ENCODE measurements at regions not wholly inside any gene's neighbourhood (a gene's known extent, or its start where the extent isn't known, plus 50 kb on each side); places are given as distances from the start of the nearest gene placed in this dataset.
"Not testable (repeated sequence)": the region's sequence is repeated elsewhere in the genome, so short reads cannot be mapped to it uniquely, and the experiment has no call there.

DNA sequence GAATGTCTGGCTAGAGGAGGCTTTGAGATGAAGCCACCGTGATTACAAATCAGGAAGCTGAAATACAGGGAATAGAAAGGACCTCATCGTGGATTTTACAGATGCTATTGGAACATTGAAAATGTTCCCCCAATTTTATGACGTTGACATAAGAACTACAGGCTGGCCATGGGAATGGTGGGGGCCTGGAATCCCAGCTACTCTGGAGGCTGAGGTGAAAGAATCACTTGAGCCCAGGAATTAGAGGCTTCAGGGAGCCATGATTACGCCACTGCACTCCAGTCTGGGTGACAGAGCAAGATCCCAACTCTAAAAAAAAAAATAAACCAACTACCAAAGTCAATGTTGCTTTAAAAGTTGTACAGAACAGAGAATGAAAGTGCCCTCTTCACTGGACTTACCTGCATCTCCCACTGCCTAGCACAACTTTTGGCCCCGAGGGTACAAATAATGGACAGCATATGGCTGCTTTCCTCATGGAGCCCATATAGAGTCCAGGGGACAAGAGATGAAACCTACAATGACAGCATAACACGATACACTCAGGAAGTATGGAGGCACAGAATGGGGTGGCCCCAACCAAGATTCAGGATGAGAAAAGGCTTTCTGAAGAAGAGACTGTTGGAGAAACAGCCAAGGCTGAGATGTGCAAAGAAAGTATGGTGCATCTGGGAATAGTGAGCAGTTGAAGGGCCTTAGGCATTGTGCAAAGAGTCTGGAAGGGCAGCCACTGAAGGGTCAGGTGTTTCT lies 254.8 kb downstream of the MYCN start:
- no peak for DNase-seq

DNA sequence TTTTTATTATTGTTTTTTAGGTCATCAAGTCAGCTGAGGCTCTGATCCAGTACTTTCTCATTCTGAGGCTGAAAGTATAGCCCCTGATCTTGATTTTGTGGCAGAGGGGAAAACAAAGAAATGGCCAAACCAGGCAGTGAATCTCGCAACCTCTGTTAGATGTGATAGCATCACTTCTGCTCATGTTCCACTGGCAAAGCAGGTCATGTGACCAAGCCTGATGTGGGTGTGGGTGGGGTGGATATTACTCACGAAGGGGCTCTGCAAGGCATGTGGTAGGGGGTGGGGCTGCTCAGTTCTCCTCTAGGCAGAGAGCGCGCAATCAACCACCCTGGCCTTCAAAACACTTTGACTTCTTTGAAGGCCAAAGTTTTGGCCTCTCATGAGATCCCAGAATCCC lies 254.2 kb downstream of the MYCN start:
- no peak for DNase-seq

DNA sequence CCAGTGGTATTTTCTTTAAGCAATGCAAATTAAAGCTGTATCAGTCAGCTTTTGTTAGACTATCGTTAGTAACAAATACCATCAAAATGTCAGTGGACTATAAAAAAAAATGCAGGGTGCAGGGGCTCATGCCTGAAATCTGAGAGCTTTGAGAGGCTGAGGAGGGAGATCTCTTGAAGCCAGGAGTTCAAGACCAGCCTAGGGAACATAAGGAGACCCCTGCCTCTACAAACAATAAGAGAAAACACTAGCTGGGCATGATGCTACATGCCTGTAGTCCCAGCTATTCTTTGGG lies 253.7 kb downstream of the MYCN start:
- DNase-seq, result no peak

DNA sequence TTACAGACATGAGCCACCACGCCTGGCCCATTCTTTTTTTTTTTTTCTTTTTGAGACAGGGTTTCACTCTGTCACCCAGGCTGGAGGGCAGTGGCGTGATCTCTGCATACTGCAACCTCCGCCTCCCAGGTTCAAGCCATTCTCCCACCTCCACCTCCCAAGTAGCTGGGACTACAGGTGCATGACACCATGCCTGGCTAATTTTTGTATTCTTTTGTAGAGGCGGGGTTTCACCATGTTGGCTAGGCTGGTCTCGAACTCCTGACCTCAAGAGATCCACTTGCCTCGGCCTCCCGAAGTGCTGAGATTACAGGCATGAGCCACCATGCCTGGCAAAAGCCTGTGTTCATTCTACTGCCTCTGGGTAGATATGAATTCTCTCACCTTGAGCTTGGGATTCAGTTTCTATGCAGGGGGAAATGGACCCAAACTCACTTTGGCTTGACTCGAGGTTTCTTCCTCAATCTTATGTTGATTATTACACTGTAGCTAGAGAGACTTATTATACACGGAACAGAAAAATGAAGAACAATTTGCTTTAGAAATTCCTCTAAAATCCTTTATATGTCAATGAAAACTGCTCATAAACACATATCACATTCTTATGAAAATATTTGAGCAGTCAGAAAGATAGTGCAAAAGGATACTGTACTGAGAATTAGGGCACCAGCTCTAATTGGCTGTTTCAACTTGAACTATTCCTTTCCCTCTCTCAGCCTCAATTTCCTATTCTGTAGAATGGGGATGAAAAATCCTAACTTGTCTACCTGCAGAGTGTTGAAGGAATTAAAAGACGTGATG lies 252.3 kb downstream of the MYCN start:
- DNase-seq, result no peak

DNA sequence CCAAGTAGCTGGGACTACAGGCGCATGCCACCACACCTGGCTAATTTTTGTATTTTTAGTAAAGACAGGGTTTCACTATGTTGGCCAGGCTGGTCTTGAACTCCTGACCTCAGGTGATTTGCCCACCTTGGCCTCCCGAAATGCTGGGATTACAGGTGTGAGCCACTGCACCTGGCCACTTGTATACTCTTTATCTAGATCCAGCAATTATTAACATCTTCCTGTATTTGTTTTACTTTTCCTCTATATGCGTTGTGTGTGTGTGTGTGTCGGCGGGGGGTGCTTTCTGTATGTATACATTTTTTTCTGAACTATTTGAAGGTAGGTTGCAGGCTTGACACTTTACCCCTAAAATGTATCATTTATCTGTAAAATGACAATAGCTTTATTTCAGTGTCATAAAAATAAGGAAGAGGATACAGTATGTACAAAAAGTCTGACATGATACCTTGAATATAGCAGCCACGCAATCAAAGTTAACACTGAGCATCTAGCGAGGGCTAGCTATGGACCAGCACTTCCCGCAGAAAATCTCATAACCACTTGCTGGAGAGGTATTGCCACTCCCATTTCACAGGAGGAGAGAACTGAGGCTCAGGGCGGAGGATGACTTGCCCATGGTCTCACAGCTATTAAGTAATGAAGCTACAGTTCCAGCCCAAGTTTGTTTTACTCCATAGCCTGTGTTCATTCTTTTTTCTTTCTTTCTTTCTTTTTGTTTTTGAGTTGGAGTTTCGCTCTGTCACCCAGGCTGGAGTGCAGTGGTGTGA lies 251.3 kb downstream of the MYCN start:
- DNase-seq, result no peak

DNA sequence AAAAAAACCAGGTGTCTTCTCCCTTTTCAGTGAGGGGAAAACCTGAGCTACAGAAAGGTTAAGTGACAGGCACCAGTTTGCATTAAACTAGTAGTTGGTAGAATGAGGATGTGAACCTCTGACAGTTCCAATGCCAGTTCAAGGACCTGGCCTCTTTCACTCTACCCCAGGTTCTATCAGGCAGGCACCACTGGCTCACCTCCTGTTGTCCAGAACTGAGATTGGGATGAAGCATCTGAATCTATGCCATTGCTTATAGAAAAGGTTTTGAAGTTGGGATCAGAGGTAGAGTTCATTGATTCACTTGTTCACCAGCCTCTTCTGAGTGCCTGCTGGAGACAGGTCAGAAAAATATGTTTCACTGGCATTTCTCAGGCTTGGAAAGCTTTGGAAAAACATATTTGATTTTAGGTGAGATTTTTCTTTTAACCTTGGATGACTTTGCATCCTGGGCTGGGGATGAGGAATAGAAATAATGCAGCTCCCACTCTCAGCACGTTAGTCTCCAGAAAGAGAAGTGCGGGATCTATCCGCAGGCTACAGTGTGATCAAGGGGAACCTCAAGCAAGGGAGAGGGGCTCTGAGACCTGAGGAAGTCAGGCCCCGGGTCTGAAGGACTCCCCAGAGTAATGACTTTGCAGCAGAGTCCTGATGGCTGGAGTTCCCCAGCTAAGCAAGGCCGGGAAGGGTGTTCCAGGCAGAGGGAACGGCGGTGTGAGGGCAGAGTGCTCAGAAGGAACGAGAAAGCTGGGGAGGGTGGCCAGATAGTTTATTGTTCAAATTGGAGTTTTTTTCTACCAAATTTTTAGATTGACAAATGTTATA lies 250.3 kb downstream of the MYCN start:
- DNase-seq, result no peak

DNA sequence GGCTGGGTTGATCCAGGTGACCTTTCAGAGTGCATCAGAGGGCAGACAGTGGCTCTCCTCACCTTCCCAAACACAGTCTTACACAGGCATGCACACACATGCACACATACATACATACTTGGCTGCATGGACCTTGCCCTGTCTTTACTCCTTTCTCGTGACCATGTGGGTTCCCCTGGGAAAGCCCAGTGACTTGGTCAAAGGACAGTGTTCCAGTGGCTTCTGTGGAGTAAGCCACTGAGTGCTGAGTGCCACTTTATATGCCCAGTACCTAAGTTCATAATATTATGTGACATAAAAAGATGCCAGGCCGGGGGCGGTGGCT lies 249.4 kb downstream of the MYCN start:
- no peak for DNase-seq

DNA sequence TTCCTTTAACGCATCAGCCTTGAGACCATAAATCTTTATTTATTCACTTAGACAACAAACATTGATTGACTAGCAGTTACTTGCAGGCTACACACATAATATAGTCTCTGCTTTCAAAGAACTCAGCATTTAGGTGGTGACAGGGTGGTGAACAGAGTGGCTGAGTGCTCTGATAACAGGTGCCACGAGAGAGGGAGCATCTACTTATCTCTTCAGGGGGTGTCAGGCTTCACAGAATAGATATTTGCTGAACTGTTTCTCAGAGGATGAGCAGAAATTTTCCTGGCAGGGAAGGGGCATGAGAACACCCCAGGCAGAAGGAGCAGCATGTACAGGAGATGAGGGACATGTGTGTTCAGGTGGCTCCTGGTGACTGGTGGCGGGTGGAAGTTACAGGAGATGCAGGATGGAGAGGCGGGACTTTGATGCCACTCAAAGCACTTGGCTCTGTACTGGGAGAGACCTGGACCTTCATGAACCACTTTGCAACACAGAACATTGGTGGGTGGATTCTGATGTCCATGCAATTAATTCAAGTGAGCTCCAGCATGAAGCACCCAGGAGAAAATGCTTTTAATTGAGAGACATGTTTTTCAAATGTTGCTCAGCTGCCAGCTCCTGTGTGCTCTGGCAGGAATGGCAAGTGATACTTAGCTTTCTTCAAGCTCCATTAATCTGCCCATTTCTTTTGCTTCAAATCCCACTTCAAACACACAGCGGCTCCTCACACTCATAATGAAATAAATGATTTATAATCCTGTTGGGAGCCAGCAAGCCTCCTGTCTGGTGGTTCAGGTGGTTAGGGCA lies 248.9 kb downstream of the MYCN start:
- DNase-seq, result no peak

DNA sequence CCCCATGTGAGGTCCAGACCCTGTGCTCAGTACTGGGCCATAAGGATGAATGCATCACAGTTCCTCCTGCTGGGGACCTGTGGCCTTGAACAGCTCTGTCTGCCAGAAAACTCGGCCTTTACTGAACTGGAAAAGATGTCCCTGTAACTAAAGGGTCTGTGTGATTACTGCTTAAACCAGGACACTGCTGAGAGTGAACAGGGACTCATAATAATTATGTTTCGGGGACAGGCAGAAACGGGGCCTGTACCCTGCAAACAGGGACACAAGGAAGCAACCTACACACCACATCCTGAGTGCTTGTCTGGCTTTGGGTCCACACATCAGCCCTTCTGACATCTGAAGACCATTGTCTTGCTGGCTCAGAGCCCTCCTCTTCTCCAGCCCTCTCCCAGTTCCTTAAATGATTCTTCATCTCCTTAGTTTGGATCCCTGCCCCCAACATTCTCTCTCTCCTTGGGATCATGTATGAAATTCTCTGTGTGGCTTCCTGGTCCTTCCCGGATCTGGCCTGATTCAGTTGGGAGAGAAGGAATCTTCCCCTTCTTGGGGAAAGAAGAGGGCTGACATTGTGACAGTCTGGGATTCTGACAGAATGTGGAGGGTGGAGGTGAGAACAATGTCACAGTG lies 248.0 kb downstream of the MYCN start:
- no peak for DNase-seq

DNA sequence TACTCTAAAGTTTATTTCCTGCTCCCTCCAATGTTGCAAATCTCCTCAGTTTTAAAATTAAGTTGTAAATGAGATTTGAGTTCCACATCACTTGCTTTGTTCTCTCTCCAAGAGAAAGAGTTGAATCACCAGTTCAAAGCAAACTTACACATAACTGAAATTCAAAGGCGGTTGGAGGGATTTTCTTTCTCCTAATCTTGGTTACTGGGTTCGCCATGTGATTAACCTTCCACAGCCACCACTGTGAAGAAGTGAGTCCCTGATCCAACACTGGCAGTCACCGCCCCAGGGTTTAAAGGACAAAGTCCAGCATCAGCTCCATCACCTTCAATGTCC lies 247.1 kb downstream of the MYCN start:
- no peak for DNase-seq

DNA sequence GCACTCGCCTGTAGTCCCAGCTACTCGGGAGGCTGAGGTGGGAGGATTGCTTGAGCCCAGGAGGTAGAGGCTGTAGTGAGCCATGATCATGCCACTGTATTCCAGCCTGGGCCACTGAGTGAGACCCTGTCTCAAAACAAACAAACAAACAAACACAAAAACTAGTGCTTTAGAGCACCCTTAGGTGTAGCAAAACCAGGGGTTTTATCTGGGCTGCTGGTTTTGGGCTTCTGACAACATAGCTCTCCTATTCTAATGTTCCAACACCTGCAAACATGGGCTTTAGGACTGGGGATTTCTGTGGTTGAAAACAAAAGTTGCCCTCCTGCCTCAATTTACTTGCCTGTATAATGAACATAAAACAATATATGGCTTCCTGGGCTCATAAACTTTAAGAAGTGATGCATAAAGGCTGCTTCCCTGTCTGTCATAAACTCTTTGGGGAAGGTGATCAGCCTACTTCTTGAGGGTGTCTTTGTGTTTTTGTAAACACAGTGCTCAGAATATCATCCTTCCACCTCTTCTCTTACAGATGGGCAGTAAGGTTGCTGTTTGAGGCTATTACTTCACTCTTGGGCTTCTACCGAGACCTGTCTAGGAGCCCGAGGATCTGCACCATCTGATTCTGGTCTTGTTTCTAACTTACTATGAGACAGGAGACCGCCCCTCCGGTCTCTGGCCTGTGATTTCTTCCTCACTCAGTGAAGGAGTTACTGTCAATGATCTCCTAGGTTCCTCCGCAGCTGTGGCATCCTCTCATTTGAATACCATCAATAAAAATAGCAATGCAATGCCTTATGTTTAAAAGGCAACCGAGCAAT lies 246.5 kb downstream of the MYCN start:
- no peak for DNase-seq

DNA sequence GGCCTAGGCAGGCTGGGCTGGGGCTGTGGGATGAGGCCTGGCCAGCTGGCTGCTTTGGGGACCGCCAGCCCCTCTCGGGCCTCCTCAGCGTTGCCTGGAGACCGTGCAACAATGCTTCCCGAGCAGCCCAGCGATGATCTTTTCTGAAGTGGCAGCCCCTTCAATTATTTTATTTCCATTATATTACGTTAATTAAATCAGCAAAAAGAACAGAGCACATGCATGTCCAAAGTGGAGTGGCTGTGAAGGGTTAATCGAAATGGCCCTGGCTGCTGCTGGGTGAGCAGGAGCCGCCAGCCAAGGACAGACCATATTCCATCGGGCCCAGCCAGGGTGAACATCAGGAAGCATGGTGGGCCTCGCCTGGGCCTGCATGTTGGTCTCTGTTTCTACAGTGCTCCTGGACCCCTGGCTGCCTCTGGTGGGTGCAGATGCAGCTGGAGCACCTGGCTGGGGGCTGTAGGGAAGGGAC lies 245.5 kb downstream of the MYCN start:
- no peak for DNase-seq

DNA sequence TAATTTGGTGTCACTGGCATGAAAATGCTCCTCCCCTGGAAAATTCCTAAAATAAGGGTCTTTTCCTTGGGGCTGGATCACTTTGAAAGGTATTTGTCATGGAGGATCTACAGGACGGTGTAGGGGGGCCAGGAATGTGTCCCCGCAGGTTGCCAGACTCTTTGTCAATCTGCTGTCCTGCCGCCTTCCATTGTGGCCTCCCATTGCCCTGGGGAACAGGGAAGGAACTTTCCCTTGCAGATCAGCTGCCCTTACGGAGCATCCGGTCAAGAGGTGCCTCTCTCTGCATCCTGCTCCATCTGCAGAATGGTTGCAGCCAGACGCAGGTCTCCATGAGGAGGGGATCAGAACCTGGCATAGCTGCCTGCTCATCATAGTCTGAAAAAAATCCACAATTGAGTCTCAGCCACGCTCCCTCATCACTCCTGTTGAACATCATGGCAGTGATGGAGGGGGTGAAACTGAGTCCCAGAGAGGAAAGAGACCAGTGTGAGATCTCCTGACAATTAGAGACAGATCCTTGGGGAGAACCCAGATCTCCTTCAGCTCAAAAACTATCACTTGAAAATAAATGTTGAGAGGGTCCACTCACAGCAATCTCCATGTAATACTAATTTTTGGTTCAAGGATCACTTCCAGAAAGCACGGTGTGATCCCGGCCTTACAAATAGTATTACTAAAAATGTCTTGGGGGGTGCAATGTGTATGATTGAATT lies 244.8 kb downstream of the MYCN start:
- no peak for DNase-seq

DNA sequence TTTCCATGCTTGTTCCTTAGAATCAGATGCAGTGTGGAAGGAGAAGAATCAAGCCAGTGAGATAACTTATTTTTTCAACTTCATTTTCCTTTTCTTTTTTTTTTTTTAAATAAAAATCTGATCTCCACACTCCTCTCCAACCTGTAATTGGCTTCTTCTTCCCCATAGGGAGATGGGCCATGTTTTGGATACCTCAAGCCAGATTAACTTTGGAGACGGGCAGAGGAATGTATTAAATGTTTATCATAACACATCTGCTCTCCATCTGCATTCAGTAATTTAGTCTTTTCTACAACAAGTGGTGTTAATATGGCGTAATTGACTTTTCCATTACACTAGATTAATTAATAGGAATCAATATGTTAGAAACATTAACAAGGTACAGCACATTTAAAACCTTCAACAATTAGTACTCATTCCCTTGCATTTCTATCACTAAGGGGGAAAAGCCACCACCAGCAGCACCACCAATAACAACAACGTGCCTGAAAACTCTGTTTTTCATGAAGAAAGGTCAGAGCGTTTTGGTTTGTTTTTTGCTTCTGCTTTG lies 244.1 kb downstream of the MYCN start:
- DNase-seq, result no peak

DNA sequence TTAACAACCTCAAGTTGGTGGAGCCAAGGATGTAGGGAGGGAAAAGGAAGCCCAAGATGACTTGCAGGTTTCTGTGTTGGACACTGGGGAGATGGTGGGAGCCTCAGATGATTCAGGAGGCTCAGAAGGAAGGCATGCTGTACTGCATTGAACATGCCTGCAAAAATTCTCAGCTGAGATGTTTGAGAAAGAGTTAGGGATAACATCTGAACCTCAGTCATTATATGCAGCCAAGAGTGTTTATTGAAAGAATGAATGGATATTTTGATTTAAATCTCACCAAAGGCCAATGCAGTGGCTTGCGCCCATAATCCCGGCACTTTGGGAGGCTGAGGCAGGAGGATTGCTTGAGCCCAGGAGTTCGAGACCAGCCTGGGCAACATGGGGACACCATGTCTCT lies 243.0 kb downstream of the MYCN start:
- no peak for DNase-seq

DNA sequence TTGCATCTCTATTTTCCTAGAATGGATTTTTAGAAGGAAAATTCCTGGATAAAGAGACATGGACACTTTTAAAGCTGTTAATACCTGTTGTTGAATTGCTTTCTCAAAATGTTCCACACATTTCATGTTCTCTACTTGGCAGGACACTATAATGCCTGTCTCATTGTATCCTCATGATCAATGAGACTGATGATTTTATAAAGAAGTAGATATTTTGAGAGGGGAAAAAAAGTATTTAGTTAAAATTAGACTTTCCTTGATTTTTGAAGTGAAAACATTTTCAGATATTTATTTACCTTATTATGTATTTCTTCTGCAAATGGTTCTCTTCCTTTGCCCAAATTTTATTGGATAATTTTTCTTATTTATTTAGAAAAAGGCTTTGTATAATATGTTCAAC lies 242.5 kb downstream of the MYCN start:
- DNase-seq, result no peak

DNA sequence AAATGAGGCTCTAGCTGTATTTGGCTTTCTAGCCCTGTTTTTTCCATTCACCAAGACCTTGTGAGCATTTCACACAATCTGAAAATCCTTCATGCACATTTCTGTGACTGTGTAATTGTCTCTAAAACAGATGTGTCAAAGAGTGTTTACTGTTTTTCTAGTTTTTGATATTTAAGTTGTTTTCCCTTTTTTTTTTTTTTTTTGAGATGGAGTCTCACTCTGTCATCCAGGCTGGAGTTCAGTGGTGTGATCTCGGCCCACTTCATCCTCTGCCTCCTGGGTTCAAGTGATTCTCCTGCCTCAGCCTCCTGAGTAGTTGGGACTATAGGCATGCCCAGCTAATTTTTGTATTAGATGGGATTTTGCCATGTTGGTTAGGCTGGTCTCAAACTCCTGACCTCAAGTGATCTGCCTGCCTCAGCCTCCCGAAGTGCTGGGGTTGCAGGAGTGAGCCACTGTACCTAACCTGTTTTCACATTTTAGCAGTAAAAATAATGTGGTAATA lies 242.0 kb downstream of the MYCN start:
- DNase-seq, result not testable (repeated sequence)

DNA sequence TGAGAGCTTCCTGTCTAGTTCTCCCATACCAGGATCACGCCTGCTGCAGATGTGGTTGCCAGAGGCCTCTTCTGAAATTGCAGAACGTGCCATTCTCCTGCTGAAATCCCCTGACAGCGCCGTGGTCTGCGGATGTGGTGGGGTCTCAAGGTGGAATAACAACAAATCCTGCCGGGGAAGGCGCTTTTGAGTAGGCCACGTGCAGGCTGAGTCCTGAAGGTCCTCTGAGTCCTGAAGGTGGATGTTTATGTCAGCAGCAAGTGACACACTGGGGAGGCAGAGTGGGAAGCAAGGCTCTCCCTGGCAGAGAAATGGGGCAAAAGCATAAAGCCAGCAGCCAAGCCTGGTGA lies 241.4 kb downstream of the MYCN start:
- DNase-seq, result no peak

DNA sequence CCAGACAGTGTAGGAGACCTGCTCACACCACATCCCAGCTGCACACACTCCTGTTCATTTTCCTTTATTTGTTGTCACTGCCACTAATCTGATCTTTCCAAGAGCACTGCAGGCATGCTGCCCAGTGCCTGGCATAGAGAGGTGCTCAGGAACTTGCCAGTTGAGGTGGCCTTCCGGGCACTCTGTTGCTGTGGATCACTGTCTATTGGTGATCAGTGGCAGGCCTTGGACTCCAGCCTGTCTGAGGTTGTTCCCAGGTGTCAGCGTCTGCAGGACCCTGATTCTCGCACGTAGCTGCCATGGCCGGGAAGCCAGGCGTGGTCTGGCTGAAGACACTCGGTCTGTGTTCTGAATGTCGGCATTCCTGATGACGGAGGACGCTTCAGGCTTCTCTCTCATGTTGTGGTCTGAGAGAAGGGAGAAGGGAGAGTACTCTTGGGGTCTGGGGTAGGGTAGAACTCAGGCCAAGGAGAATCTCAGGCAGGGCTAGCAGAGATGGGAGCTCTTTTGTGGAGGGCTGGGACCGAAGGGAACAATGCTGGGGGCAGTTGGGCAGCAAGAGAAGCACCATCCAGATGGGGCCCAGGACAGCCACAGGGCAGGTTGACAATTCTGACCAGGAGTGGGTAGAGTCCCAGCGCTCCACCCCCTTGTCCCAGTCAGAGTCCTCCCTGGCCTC lies 240.9 kb downstream of the MYCN start:
- no peak for DNase-seq

Measured in CD4-positive, alpha-beta T cell treated with Interleukin-12 subunit alpha and Interleukin-12 subunit beta, for 1 hour (primary cell).